Adrenal gland (tissue), 9 donors: ENCODE measurements at regions not wholly inside any gene's neighbourhood (a gene's known extent, or its start where the extent isn't known, plus 50 kb on each side); places are given as distances from the start of the nearest gene placed in this dataset.

Source experiments
- DNase-seq, 7 donors: peaks; one replicate each; pipeline ENCODE4 v3.0.0-alpha.2; 2019 to 2020
- H3K27ac ChIP-seq, 5 donors: fragments of 200-600 bp; sonication (generic) in 4 of 5; 1 replicate in 3 of 5; 2 replicates in 2 of 5; pipeline versions ENCODE4 v1.5.1 to v1.8.0; 2016 to 2020; ENCODE audit warnings: mild to moderate bottlenecking in 1 of 5
- H3K27me3 ChIP-seq: fragments of 200-600 bp; 2 replicates; pipeline ENCODE4 v1.8.0; 2021
- H3K36me3 ChIP-seq, 2 donors: fragments of 200-600 bp; replicated peaks in 1 of 2; 1 replicate in 1 of 2; 2 replicates in 1 of 2; pipeline versions ENCODE4 v1.5.1 to v1.8.0; 2018 to 2022
- H3K4me1 ChIP-seq, 2 donors: fragments of 200-600 bp; replicated peaks in 1 of 2; 1 replicate in 1 of 2; 2 replicates in 1 of 2; pipeline versions ENCODE4 v1.5.1 to v1.8.0; 2018 to 2021
- H3K4me3 ChIP-seq, 4 donors: fragments of 200-600 bp; sonication (generic) in 3 of 4; one replicate each; pipeline ENCODE4 v1.5.1; 2016 to 2018
- H3K9me3 ChIP-seq, 3 donors: fragments of 200-600 bp; sonication (generic) in 1 of 3; replicated peaks in 1 of 3; 1 replicate in 2 of 3; 2 replicates in 1 of 3; pipeline versions ENCODE4 v1.5.1 to v1.8.0; 2016 to 2021
- CTCF ChIP-seq, 6 experiments: fragments of 450-650 bp in 4 of 6; fragments of 200-600 bp in 2 of 6; sonication (generic) in 1 of 6; IDR thresholded peaks; 1 replicate in 5 of 6; 2 replicates in 1 of 6; pipeline versions ENCODE4 v1.5.1 to v1.8.0; 2016 to 2021; ENCODE audit warnings: antibody characterized with exemption in 6 of 6, mild to moderate bottlenecking in 2 of 6, moderate library complexity in 1 of 6
- POLR2A ChIP-seq, 2 donors: fragments of 450-650 bp; IDR thresholded peaks; one replicate each; pipeline ENCODE4 v1.6.1; 2017; ENCODE audit warnings: antibody characterized with exemption in 2 of 2, mild to moderate bottlenecking in 2 of 2, moderate library complexity in 1 of 2
- WGBS, 4 donors: extraction: QIAGEN DNeasy Blood & Tissue Kit in 2 of 4; methylation state at CpG; one replicate each; pipeline versions ENCODE4 v1.1.5 to v1.1.7; 2013 to 2017; 5-methylcytosine and 5-hydroxymethylcytosine counted together
- intact Hi-C, 2 donors: fragments of 100-400 bp; cut with DNase I; formaldehyde crosslinking; loops; one replicate each; pipeline versions ENCODE4 v1.14.1 to v1.15.0; 2022 to 2023
- donor health status: healthy with polysubstance abuse.
- donor health status: Bipolar disorder and iron deficiency.
- donor health status: DM: yes; HTN: yes; CAD: no.
- donor health status: DM: no; HTN: no; CAD: no.
- donor health status: DM: no; HTN: no; CAD: no.

DNA sequence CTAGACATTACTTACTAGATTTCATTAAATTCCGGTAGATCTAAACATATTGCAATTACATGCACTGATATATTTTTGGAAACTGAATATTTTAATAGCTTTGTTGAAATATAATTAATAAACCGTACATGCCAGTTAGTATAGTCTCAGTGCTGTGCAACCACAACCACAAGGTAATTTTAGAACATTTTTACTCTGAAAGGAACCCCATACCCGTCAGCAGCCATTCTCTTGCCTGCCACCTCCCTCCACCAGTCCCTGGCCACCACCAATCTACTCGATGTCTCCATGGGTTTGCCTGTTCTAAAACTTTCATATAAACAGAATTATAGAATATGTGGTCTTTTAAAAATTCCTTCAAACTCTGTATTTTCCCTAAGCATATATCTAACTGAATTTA, 293.9 kb downstream of the THBS2 start:
- 76 to 85% (median 81%) methylated on average over 4 of the region's 4 CpGs for WGBS, 4 donors
- TF ChIP-seq CTCF (IDR thresholded peaks at IDR 0.05) (no peak), POLR2A (IDR thresholded peaks at IDR 0.05) (no peak)
- Histone ChIP-seq H3K4me3 (no peak overlapping the region), H3K27ac (no peak overlapping the region), H3K9me3 (no peaks in the 10 kb centered on the region), H3K4me1 (no peaks in the 10 kb centered on the region), H3K36me3 (no peaks in the 10 kb centered on the region), H3K27me3 (peaks cover 4% of the 10 kb centered on the region)
- intact Hi-C loops: no loop called here
- no peak for DNase-seq

DNA sequence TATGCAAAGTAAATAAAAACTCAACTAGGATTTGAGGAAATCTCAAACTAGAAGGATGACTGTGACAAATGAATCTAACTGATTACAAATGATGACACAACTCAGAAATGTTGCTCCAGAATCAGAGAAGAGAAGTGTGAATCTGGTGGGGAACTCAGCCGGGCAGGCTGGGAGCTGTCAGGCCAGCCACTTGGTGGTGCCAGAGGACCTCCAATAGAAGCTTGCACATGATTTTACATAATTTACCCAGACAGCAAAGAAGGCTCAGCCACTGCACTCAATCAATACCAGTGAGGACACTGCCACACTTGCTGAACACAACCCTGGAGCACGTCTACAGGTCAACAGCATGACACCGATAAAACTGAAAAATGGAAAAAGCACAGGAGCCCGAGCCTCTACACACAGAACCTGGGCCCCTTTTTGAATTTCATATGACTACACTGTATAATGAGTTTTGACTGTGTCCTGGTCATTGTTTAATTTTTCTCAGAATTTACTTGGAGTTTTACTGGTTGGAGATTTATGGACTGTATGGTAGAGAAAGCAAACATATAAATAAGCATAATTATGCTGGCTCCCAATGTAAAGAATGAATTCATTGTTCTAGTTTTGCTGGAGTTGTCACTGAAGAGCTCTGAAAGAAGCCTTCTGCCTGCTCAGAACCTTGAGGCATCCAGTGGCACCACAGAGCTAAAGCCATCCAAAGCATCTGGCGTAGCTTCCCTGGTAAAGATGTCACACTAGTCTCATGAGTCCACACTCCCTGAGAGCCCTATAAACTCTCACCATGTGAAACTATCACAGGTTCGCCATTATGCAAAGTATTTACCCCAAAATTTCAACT, 296.5 kb downstream of the THBS2 start:
- Histone ChIP-seq H3K27ac (no peak overlapping the region), H3K4me1 (no peaks in the 10 kb centered on the region), H3K4me3 (no peak overlapping the region), H3K36me3 (no peaks in the 10 kb centered on the region), H3K27me3 (peaks cover 10% of the 10 kb centered on the region), H3K9me3 (no peaks in the 10 kb centered on the region)
- DNase-seq: peak; percentile 68 to 87 (median 81)
- intact Hi-C loops: no loop called here
- TF ChIP-seq CTCF (IDR thresholded peaks at IDR 0.05): peak; percentile 58 to 91 (median 88)
- no peak for TF ChIP-seq POLR2A (IDR thresholded peaks at IDR 0.05)
- 52 to 60% (median 53%) methylated on average over 6 of the region's 6 CpGs for WGBS, 4 donors

DNA sequence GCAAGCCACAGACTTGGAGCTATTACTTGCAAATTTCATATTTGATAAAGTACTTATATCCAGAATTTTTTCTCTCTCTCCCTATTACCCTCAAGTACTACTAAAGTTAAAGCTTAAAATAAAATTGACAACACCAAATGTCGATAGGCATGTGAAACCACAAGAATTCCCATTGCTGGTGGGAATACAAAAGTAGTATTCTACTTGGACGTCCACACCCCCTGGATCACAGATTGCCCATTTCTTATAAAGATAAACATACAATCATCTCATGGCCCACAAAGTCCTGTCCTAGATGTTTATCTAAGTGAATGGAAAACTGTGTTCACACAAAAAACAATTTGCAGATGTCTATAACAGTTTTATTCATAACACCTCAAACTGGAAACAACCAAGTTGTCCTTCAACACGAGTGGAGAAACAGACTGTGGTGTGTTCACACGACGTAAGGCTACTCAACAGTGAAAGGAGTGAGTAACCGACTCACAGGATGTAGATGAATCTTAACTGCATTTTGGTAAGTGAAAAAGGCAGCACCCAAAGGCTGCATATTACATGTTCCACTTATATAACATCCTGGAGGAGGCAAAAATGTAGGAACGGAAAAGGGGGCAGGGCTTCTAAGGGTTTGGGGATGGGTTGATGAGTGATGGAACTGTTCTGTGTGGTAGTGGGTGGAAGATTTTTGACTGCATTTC, 297.4 kb downstream of the THBS2 start:
- Histone ChIP-seq H3K27ac (no peak overlapping the region), H3K4me1 (no peaks in the 10 kb centered on the region), H3K27me3 (peaks cover 10% of the 10 kb centered on the region), H3K9me3 (no peaks in the 10 kb centered on the region), H3K4me3 (no peak overlapping the region), H3K36me3 (no peaks in the 10 kb centered on the region)
- WGBS, 4 donors: 51 to 59% (median 55%) methylated on average over 7 of the region's 7 CpGs
- no peak for TF ChIP-seq POLR2A (IDR thresholded peaks at IDR 0.05)
- TF ChIP-seq CTCF (IDR thresholded peaks at IDR 0.05): no peak
- intact Hi-C loops: no loop called here
- no peak for DNase-seq

DNA sequence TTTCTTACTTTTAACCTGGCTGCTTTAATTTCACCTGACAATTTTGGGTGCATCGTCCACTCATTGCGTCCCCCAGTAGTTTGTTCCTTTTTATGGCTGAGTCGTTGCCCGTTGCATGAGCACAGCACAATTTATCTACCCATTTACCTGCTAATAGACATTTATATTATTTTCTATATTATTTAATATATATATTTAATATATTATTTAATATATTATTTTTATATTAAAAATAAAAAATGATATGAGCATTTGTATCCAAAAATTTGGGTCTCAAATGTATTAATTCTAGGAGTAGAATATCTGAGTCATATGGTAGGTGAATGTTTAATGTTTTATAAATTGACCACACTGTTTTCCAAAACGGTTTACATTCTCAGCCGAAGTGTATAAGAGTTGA, 300.2 kb downstream of the THBS2 start:
- Histone ChIP-seq H3K4me1 (no peaks in the 10 kb centered on the region), H3K36me3 (no peaks in the 10 kb centered on the region), H3K9me3 (no peaks in the 10 kb centered on the region), H3K4me3 (no peak overlapping the region), H3K27ac (no peak overlapping the region), H3K27me3 (peaks cover 10% of the 10 kb centered on the region)
- no peak for DNase-seq
- intact Hi-C loops: no loop called here
- no peak for TF ChIP-seq POLR2A (IDR thresholded peaks at IDR 0.05)
- TF ChIP-seq CTCF (IDR thresholded peaks at IDR 0.05): no peak
- 80 to 88% (median 83%) methylated on average over 6 of the region's 6 CpGs for WGBS, 4 donors
